ENCODE measurements at regions not wholly inside any gene's neighbourhood (a gene's known extent, or its start where the extent isn't known, plus 50 kb on each side); places are given as distances from the start of the nearest gene placed in this dataset.

GRCh38 chr2:71785516-71785981 lies 332.2 kb downstream of the DYSF start:
- DNase-seq, result no peak

GRCh38 chr2:71784734-71785511 lies 331.6 kb downstream of the DYSF start:
- DNase-seq, result no peak

DNA sequence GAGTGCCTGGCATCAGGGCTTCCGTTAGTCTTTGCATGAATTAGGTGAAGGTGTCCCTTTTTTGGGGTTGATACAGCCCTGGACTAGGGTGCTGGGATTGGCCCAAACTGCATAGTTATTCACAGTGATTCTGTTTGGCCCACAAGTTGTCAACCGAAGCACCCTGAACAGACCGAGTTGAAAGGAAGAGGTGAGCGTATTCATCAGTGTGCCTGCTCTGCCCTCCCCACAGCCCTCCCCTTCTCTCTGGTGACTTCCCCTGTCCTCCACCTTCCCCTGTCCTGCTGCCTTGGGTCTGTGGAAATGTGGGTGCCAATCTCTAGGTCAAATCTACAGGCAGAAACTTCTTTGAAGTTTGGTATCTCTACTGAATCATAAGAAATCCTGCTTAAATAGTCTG lies 330.5 kb downstream of the DYSF start:
- no peak for DNase-seq

GRCh38 chr2:71783215-71783614 lies 329.9 kb downstream of the DYSF start:
- no peak for DNase-seq

GRCh38 chr2:71782323-71782722 lies 329.0 kb downstream of the DYSF start:
- DNase-seq, result no peak

DNA sequence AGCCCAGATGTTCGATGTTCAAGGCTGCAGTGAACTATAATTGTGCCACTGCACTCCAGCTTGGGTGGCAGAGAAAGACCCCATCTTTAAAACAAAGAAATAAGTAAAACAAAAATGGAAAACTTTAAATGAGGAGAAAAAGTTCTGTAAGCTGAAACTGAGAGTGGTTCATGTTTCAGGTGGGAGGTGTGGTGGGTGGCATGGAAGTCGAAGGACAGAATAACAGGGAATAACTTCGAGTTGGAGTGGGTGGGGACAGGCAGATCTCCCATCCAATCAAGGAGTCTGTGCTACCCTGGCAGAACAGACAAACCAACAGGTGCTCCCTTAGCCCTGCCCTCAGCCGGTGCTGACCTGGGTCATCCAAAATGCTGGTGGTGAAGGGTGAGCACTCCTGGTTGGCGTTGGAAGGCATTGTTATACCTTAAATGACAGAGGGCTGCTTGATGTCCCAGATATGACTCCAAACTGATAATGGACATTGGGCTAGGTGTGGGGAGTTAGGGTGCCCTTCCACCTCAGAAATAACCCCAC lies 328.4 kb downstream of the DYSF start:
- no peak for DNase-seq

GRCh38 chr2:71780162-71780561 lies 326.8 kb downstream of the DYSF start:
- DNase-seq, result no peak

- DNase-seq, result no peak
These were observed 326.4 kb downstream of the DYSF start for GRCh38 chr2:71779774-71780105.

- DNase-seq, result no peak
These were observed 325.8 kb downstream of the DYSF start for GRCh38 chr2:71778936-71779773.

GRCh38 chr2:71778514-71778913 lies 325.2 kb downstream of the DYSF start:
- DNase-seq, result no peak

- no peak for DNase-seq
These were observed 324.6 kb downstream of the DYSF start for GRCh38 chr2:71777946-71778345.

- no peak for DNase-seq
These were observed 322.9 kb downstream of the DYSF start for GRCh38 chr2:71776227-71776626.

- no peak for DNase-seq
These were observed 319.9 kb downstream of the DYSF start for GRCh38 chr2:71773218-71773617.

DNA sequence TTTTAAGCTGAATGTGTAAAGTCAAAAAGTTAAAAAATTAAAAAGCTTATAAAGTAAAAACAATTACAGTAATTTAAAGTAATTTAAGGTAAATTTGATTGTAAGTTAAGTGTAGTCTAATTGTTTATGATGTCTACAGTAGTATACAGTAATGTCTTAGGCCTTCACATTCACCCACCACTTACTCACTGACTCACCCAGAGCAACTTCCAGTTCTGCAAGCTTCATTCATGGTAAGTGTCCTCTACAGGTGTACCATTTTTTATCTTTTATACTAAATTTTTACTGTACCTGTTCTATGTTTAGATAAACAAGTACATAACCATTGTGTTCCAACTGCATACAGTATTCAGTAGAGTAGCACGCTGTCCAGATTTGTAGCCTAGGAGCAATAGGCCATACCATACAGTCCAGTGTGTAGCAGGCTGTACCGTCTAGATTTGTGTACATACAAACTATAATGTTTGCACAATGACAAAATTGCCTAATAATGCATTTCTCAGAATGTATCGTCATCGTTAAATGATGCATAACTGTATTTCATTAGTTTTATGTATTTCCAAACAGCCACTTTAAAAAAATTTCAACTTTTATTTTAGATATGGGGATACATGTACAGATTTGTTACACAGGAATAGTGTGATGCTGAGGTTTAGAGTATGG lies 319.3 kb downstream of the DYSF start:
- DNase-seq, result no peak

- DNase-seq, result no peak
These were observed 314.3 kb downstream of the DYSF start for GRCh38 chr2:71767663-71768062.

DNA sequence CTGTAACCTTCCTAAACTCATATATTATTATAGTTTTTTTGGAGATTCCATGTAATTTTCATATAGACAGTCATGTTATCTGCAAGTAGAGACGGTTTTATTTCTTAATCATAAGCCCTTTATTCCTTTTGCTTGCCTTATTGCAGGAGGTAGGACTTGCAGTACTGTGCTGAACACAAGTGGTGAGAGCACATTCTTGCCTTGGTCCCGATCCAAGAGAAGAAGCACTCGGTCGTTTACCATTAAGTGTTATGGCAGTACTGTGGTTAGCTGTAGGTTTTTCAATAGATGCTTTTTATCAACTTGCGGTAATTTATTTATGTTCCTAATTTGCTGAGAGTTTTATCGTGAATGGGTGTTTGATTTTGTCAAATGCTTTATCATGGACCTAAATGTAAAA lies 305.7 kb downstream of the DYSF start:
- no peak for DNase-seq

- no peak for DNase-seq
These were observed 304.0 kb downstream of the DYSF start for GRCh38 chr2:71757351-71757750.

DNA sequence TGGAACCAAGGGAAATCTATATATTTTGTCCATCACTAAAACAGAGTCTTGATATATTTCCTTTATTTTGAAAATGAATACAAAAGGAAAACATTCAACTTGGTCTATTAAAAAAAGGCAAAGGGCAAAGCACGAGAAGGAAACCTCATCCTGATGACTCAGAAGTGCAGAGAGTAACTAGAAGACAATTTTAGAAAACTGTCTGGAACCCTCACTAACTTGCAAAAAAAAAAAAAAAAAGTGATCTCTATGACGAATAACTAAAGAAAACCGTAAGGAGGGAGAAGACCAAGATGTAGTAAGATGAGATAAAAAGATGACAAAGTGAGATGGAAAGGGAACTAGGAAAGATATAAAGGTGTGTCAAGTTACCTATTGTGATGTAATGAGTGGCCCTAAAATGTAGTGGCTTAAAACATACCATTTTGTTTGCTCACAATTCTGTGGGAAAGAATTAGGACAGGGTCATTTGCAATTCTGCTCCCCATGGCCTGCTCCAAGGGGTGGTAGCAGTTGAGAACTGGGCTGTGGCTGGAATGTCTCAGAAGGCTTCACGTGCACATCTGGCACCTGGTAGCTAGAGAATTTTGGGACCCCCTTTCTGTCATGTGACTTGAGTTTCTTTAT lies 303.0 kb downstream of the DYSF start:
- no peak for DNase-seq

DNA sequence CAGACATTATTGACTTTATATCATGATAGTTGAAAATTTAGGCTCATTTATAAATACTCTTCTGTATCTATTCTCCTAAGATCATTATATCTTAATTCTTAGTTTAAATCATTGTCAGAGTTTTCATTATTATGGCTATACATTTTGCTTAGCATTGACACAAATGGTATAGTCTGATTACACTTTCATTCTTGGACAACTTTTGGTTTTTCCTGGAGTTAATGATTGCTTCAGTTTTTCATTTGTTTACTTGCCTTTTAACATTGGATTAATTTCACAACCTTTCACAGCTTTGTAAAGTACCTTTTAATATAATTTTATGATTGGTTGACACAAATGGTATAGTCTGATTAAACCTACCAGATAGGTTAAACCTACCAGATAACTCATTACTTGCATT lies 298.2 kb downstream of the DYSF start:
- DNase-seq, result no peak

- DNase-seq, result no peak
These were observed 296.3 kb downstream of the DYSF start for GRCh38 chr2:71749671-71750101.

- DNase-seq, result no peak
These were observed 294.9 kb downstream of the DYSF start for GRCh38 chr2:71748227-71748626.

DNA sequence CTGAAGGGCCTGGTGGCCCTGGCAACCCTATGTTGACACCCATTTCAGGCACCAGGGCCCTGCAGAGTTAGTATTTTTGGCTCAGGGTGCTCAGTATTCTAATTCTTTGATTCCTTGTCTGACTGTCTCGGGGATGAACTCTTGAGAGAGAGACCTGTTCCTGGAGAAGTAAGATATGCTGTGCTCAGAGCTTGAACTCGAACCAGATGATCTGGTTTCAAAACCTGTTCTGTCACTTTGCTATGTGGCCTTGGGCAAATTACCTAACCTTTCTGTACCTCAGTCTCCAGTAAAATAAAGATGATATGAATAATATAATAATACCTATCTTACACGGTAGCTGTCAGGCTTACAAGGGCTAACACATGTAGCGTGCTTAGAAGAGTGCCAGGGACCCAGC lies 294.2 kb downstream of the DYSF start:
- DNase-seq, result no peak

DNA sequence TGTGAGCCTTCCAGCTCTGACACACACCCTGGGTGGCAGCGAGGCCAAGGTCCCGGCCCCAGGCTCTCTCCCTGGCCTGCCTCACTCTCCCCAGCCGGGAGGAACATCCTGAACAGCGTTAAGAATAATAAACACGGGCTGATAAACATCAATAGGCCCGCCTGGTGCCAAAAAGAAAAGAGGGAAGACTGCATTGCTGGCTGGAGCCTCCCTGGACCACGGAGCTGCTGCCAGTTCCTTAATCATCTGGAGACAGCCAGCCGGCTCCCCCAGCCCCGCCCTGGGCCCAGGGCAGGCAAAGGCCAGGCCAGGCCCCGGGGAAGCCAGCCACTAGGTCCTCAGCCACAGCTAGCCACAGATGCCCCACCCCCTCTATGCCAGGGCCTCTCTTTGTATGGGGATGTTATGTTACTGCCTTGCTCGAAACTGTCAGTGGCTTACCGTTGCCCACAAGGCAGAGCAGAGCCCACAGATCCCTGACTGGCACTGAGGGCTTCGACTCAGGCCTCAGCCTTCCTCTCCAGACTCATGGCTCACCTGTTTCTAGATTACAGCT lies 293.7 kb downstream of the DYSF start:
- no peak for DNase-seq

Measured in CD4-positive, alpha-beta T cell treated with Interleukin-17A for 1 hour (primary cell).